ENCODE measurements at regions not wholly inside any gene's neighbourhood (a gene's known extent, or its start where the extent isn't known, plus 50 kb on each side); places are given as distances from the start of the nearest gene placed in this dataset.

- peaks cover 13% of the 10 kb centered on the region for H3K27me3 ChIP-seq (ENCODE audit: control insufficient read depth, insufficient read depth, low read length)
- no peak for DNase-seq (ENCODE audit: low read depth, low spot score)
- no peak overlapping the region for H3K4me3 ChIP-seq (ENCODE audit: low read depth, low read length)
- ChIA-PET CTCF (no interaction called here), POLR2A (no interaction called here)
- no peaks in the 10 kb centered on the region for H3K9me3 ChIP-seq (ENCODE audit: control insufficient read depth, insufficient read depth, low read length)
- TF ChIP-seq CTCF (IDR thresholded peaks at IDR 0.05; ENCODE audit: low read depth, low read length) = no peak
- H3K27ac ChIP-seq (ENCODE audit: low read depth, low read length) = no peak overlapping the region
Measured at GRCh38 chr15:69609776-69610175, 157.2 kb downstream of the RPLP1 start.

- no peak for DNase-seq (ENCODE audit: low read depth, low spot score)
- H3K4me3 ChIP-seq (ENCODE audit: low read depth, low read length) = no peak overlapping the region
- ChIA-PET POLR2A (no interaction called here), CTCF (no interaction called here)
- TF ChIP-seq CTCF (IDR thresholded peaks at IDR 0.05; ENCODE audit: low read depth, low read length) = no peak
- H3K9me3 ChIP-seq (ENCODE audit: control insufficient read depth, insufficient read depth, low read length) = no peaks in the 10 kb centered on the region
- H3K27ac ChIP-seq (ENCODE audit: low read depth, low read length) = no peak overlapping the region
- H3K27me3 ChIP-seq (ENCODE audit: control insufficient read depth, insufficient read depth, low read length) = peaks cover 13% of the 10 kb centered on the region
Measured at GRCh38 chr15:69610277-69610676, 157.7 kb downstream of the RPLP1 start.

- ChIA-PET POLR2A (no interaction called here), CTCF (no interaction called here)
- Histone ChIP-seq H3K4me3 (ENCODE audit: low read depth, low read length) (no peak overlapping the region), H3K27me3 (ENCODE audit: control insufficient read depth, insufficient read depth, low read length) (peaks cover 14% of the 10 kb centered on the region), H3K9me3 (ENCODE audit: control insufficient read depth, insufficient read depth, low read length) (no peaks in the 10 kb centered on the region), H3K27ac (ENCODE audit: low read depth, low read length) (no peak overlapping the region)
- no peak for TF ChIP-seq CTCF (IDR thresholded peaks at IDR 0.05; ENCODE audit: low read depth, low read length)
- no peak for DNase-seq (ENCODE audit: low read depth, low spot score)
Measured at GRCh38 chr15:69610858-69611257, 158.2 kb downstream of the RPLP1 start.

GRCh38 chr15:69612112-69612511 lies 159.5 kb downstream of the RPLP1 start:
- POLR2A ChIA-PET = no interaction called here
- DNase-seq (ENCODE audit: low read depth, low spot score) = no peak
- Histone ChIP-seq H3K9me3 (ENCODE audit: control insufficient read depth, insufficient read depth, low read length) (no peaks in the 10 kb centered on the region), H3K4me3 (ENCODE audit: low read depth, low read length) (no peak overlapping the region), H3K27ac (ENCODE audit: low read depth, low read length) (no peak overlapping the region), H3K27me3 (ENCODE audit: control insufficient read depth, insufficient read depth, low read length) (peaks cover 6% of the 10 kb centered on the region)
- TF ChIP-seq CTCF (IDR thresholded peaks at IDR 0.05; ENCODE audit: low read depth, low read length) = no peak
- CTCF ChIA-PET = no interaction called here

- H3K27me3 ChIP-seq (ENCODE audit: control insufficient read depth, insufficient read depth, low read length) = peaks cover 6% of the 10 kb centered on the region
- H3K27ac ChIP-seq (ENCODE audit: low read depth, low read length) = no peak overlapping the region
- CTCF ChIA-PET = no interaction called here
- H3K9me3 ChIP-seq (ENCODE audit: control insufficient read depth, insufficient read depth, low read length) = no peaks in the 10 kb centered on the region
- no peak for DNase-seq (ENCODE audit: low read depth, low spot score)
- H3K4me3 ChIP-seq (ENCODE audit: low read depth, low read length) = no peak overlapping the region
- POLR2A ChIA-PET = no interaction called here
- TF ChIP-seq CTCF (IDR thresholded peaks at IDR 0.05; ENCODE audit: low read depth, low read length) = no peak
Measured at GRCh38 chr15:69613182-69613581, 160.6 kb downstream of the RPLP1 start.

All from AG04450 (cell line).